ENCODE measurements at regions not wholly inside any gene's neighbourhood (a gene's known extent, or its start where the extent isn't known, plus 50 kb on each side); places are given as distances from the start of the nearest gene placed in this dataset.

- TF ChIP-seq POLR2AphosphoS5 (IDR thresholded peaks at IDR 0.05; ENCODE audit: low read depth, low read length), result no peak
- no peak for TF ChIP-seq TAF1 (IDR thresholded peaks at IDR 0.05; ENCODE audit: borderline replicate concordance, low read depth, low read length)
- no peak for TF ChIP-seq POLR2A (IDR thresholded peaks at IDR 0.05; ENCODE audit: low read depth, low read length)
- FAIRE-seq, result no peak
- no peak for DNase-seq (ENCODE audit: insufficient read length)
Measured at GRCh38 chr3:168461793-168462192, 366.1 kb upstream of the GOLIM4 start.

GRCh38 chr3:168459226-168459784 lies 363.6 kb upstream of the GOLIM4 start:
- TF ChIP-seq TAF1 (IDR thresholded peaks at IDR 0.05; ENCODE audit: borderline replicate concordance, low read depth, low read length), result no peak
- TF ChIP-seq POLR2AphosphoS5 (IDR thresholded peaks at IDR 0.05; ENCODE audit: low read depth, low read length), result no peak
- TF ChIP-seq POLR2A (IDR thresholded peaks at IDR 0.05; ENCODE audit: low read depth, low read length), result no peak
- DNase-seq (ENCODE audit: insufficient read length), result no peak
- FAIRE-seq, result no peak

- TF ChIP-seq POLR2AphosphoS5 (IDR thresholded peaks at IDR 0.05; ENCODE audit: low read depth, low read length) (no peak), POLR2A (IDR thresholded peaks at IDR 0.05; ENCODE audit: low read depth, low read length) (no peak), TAF1 (IDR thresholded peaks at IDR 0.05; ENCODE audit: borderline replicate concordance, low read depth, low read length) (no peak)
- FAIRE-seq (no peak), DNase-seq (ENCODE audit: insufficient read length) (no peak)
Measured at GRCh38 chr3:168457954-168458539, 362.3 kb upstream of the GOLIM4 start.

- DNase-seq (ENCODE audit: insufficient read length) (no peak), FAIRE-seq (no peak)
- no peak for TF ChIP-seq TAF1 (IDR thresholded peaks at IDR 0.05; ENCODE audit: borderline replicate concordance, low read depth, low read length)
- TF ChIP-seq POLR2A (IDR thresholded peaks at IDR 0.05; ENCODE audit: low read depth, low read length), result no peak
- no peak for TF ChIP-seq POLR2AphosphoS5 (IDR thresholded peaks at IDR 0.05; ENCODE audit: low read depth, low read length)
Measured at GRCh38 chr3:168455814-168456213, 360.1 kb upstream of the GOLIM4 start.

GRCh38 chr3:168453623-168454022 lies 357.9 kb upstream of the GOLIM4 start:
- FAIRE-seq, result no peak
- TF ChIP-seq POLR2AphosphoS5 (IDR thresholded peaks at IDR 0.05; ENCODE audit: low read depth, low read length) (no peak), TAF1 (IDR thresholded peaks at IDR 0.05; ENCODE audit: borderline replicate concordance, low read depth, low read length) (no peak), POLR2A (IDR thresholded peaks at IDR 0.05; ENCODE audit: low read depth, low read length) (no peak)
- DNase-seq (ENCODE audit: insufficient read length), result no peak

- TF ChIP-seq POLR2A (IDR thresholded peaks at IDR 0.05; ENCODE audit: low read depth, low read length), result no peak
- no peak for TF ChIP-seq TAF1 (IDR thresholded peaks at IDR 0.05; ENCODE audit: borderline replicate concordance, low read depth, low read length)
- no peak for TF ChIP-seq POLR2AphosphoS5 (IDR thresholded peaks at IDR 0.05; ENCODE audit: low read depth, low read length)
- FAIRE-seq (no peak), DNase-seq (ENCODE audit: insufficient read length) (no peak)
Measured at GRCh38 chr3:168443965-168444364, 348.2 kb upstream of the GOLIM4 start.

- DNase-seq (ENCODE audit: insufficient read length) (no peak), FAIRE-seq (no peak)
- TF ChIP-seq POLR2A (IDR thresholded peaks at IDR 0.05; ENCODE audit: low read depth, low read length), result no peak
- no peak for TF ChIP-seq TAF1 (IDR thresholded peaks at IDR 0.05; ENCODE audit: borderline replicate concordance, low read depth, low read length)
- no peak for TF ChIP-seq POLR2AphosphoS5 (IDR thresholded peaks at IDR 0.05; ENCODE audit: low read depth, low read length)
Measured at GRCh38 chr3:168442502-168442901, 346.8 kb upstream of the GOLIM4 start.

GRCh38 chr3:168436245-168436724 lies 340.6 kb upstream of the GOLIM4 start:
- no peak for FAIRE-seq
- TF ChIP-seq TAF1 (IDR thresholded peaks at IDR 0.05; ENCODE audit: borderline replicate concordance, low read depth, low read length), result no peak
- TF ChIP-seq POLR2AphosphoS5 (IDR thresholded peaks at IDR 0.05; ENCODE audit: low read depth, low read length), result no peak
- TF ChIP-seq POLR2A (IDR thresholded peaks at IDR 0.05; ENCODE audit: low read depth, low read length), result no peak
- no peak for DNase-seq (ENCODE audit: insufficient read length)

GRCh38 chr3:168431491-168431890 lies 335.8 kb upstream of the GOLIM4 start:
- no peak for TF ChIP-seq TAF1 (IDR thresholded peaks at IDR 0.05; ENCODE audit: borderline replicate concordance, low read depth, low read length)
- TF ChIP-seq POLR2AphosphoS5 (IDR thresholded peaks at IDR 0.05; ENCODE audit: low read depth, low read length), result no peak
- no peak for TF ChIP-seq POLR2A (IDR thresholded peaks at IDR 0.05; ENCODE audit: low read depth, low read length)
- FAIRE-seq (no peak), DNase-seq (ENCODE audit: insufficient read length) (no peak)

GRCh38 chr3:168427835-168428475 lies 332.2 kb upstream of the GOLIM4 start:
- DNase-seq (ENCODE audit: insufficient read length) (no peak), FAIRE-seq (no peak)
- TF ChIP-seq POLR2A (IDR thresholded peaks at IDR 0.05; ENCODE audit: low read depth, low read length) (no peak), TAF1 (IDR thresholded peaks at IDR 0.05; ENCODE audit: borderline replicate concordance, low read depth, low read length) (no peak)

- TF ChIP-seq POLR2A (IDR thresholded peaks at IDR 0.05; ENCODE audit: low read depth, low read length) (no peak), POLR2AphosphoS5 (IDR thresholded peaks at IDR 0.05; ENCODE audit: low read depth, low read length) (no peak), TAF1 (IDR thresholded peaks at IDR 0.05; ENCODE audit: borderline replicate concordance, low read depth, low read length) (no peak)
- FAIRE-seq (no peak), DNase-seq (ENCODE audit: insufficient read length) (no peak)
Measured at GRCh38 chr3:168427156-168427555, 331.4 kb upstream of the GOLIM4 start.
